Tibial nerve (tissue), 4 donors: ENCODE measurements at regions not wholly inside any gene's neighbourhood (a gene's known extent, or its start where the extent isn't known, plus 50 kb on each side); places are given as distances from the start of the nearest gene placed in this dataset.

Experiments used
- CTCF ChIP-seq, 5 experiments: fragments of 200-600 bp in 3 of 5; fragments of 450-650 bp in 2 of 5; sonication (generic) in 3 of 5; IDR thresholded peaks; one replicate each; pipeline ENCODE4 v1.5.1; 2016 to 2019; ENCODE audit warnings: antibody characterized with exemption in 5 of 5, mild to moderate bottlenecking in 3 of 5, moderate library complexity in 2 of 5
- EP300 ChIP-seq, 2 donors: sonication (generic); formaldehyde crosslinking; IDR thresholded peaks; one replicate each; pipeline ENCODE4 v1.6.1; 2017; ENCODE audit warnings: antibody characterized with exemption in 2 of 2, mild to moderate bottlenecking in 1 of 2
- POLR2A ChIP-seq, 2 donors: fragments of 450-650 bp; IDR thresholded peaks; one replicate each; pipeline ENCODE4 v1.6.1; 2017; ENCODE audit warnings: antibody characterized with exemption in 2 of 2, mild to moderate bottlenecking in 2 of 2, moderate library complexity in 2 of 2

- TF ChIP-seq CTCF (IDR thresholded peaks at IDR 0.05) (no peak), POLR2A (IDR thresholded peaks at IDR 0.05) (no peak), EP300 (IDR thresholded peaks at IDR 0.05) (no peak)
Measured at GRCh38 chr3:153355559-153355958, 193.5 kb downstream of the RAP2B start.
